GM23338 (cell line): ENCODE measurements at regions not wholly inside any gene's neighbourhood (a gene's known extent, or its start where the extent isn't known, plus 50 kb on each side); places are given as distances from the start of the nearest gene placed in this dataset.

Experiments used
- ATAC-seq: fragments of 200-7000 bp; cut with Tn5 transposase; 3 replicates; pipeline ENCODE4 v1.9.1; 2020
- DNase-seq: peaks from one replicate; pipeline ENCODE4 v3.0.0-alpha.2; 2015; ENCODE audit warnings: low spot score
- H2AFZ ChIP-seq: fragments of 200-600 bp; sonication (generic); 2 replicates; pipeline ENCODE4 v1.8.0; 2016; ENCODE audit warnings: antibody characterized with exemption, mild to moderate bottlenecking, moderate library complexity
- H3F3A ChIP-seq: fragments of 200-600 bp; sonication (generic); replicated peaks from 2 replicates; pipeline ENCODE4 v1.8.0; 2017; ENCODE audit warnings: antibody characterized with exemption, mixed run types, low read depth
- H3K27ac ChIP-seq: fragments of 200-600 bp; sonication (generic); 2 replicates; pipeline ENCODE4 v1.6.1; 2016; ENCODE audit warnings: low read depth
- H3K27me3 ChIP-seq: fragments of 200-600 bp; sonication (generic); 2 replicates; pipeline ENCODE4 v1.8.0; 2016; ENCODE audit warnings: mild to moderate bottlenecking, mixed run types, moderate library complexity; ENCODE audit not compliant: insufficient read depth
- H3K36me3 ChIP-seq: fragments of 200-600 bp; sonication (generic); 2 replicates; pipeline ENCODE4 v1.8.0; 2016; ENCODE audit warnings: mild to moderate bottlenecking; ENCODE audit not compliant: insufficient read depth
- H3K4me1 ChIP-seq: fragments of 200-600 bp; sonication (generic); 2 replicates; pipeline ENCODE4 v1.8.0; 2016; ENCODE audit warnings: mild to moderate bottlenecking, moderate library complexity; ENCODE audit not compliant: insufficient read depth
- H3K4me2 ChIP-seq: fragments of 200-600 bp; sonication (generic); 2 replicates; pipeline ENCODE4 v1.7.1; 2017; ENCODE audit warnings: mixed run types
- H3K4me3 ChIP-seq: fragments of 200-600 bp; sonication (generic); 2 replicates; pipeline ENCODE4 v1.6.1; 2016; ENCODE audit warnings: mixed run types
- H3K79me2 ChIP-seq: fragments of 200-600 bp; sonication (generic); replicated peaks from 2 replicates; pipeline ENCODE4 v1.8.0; 2017; ENCODE audit warnings: mild to moderate bottlenecking; ENCODE audit not compliant: insufficient read depth
- H3K9me2 ChIP-seq: fragments of 200-600 bp; sonication (generic); 2 replicates; pipeline ENCODE4 v1.8.0; 2017; ENCODE audit not compliant: insufficient read depth
- H4K20me1 ChIP-seq: fragments of 200-600 bp; sonication (generic); replicated peaks from 2 replicates; pipeline ENCODE4 v1.8.0; 2017; ENCODE audit warnings: mild to moderate bottlenecking; ENCODE audit not compliant: insufficient read depth
- H3K27ac Mint-ChIP-seq: 2 replicates; pipeline ENCODE4 v1.8.0; 2020; ENCODE audit warnings: inconsistent platforms, mild to moderate bottlenecking, moderate library complexity, mixed read lengths
- H3K27me3 Mint-ChIP-seq: 3 replicates; pipeline ENCODE4 v1.8.0; 2022; ENCODE audit warnings: low read depth, mild to moderate bottlenecking, moderate library complexity, mixed read lengths, inconsistent platforms; ENCODE audit not compliant: insufficient read depth, poor library complexity
- H3K36me3 Mint-ChIP-seq: 3 replicates; pipeline ENCODE4 v1.8.0; 2021; ENCODE audit warnings: low read depth, mild to moderate bottlenecking, inconsistent platforms, moderate library complexity, mixed read lengths
- H3K4me1 Mint-ChIP-seq: 3 replicates; pipeline ENCODE4 v1.8.0; 2020; ENCODE audit warnings: mild to moderate bottlenecking, inconsistent platforms, mixed read lengths
- H3K4me3 Mint-ChIP-seq: 3 replicates; pipeline ENCODE4 v1.8.0; 2021; ENCODE audit warnings: moderate library complexity, mild to moderate bottlenecking, inconsistent platforms, mixed read lengths
- H3K9me3 Mint-ChIP-seq: 3 replicates; pipeline ENCODE4 v1.8.0; 2020; ENCODE audit warnings: moderate library complexity, mild to moderate bottlenecking, inconsistent platforms, mixed read lengths
- EZH2phosphoT487 ChIP-seq: fragments of 200-600 bp; sonication (generic); IDR thresholded peaks from one replicate; pipeline ENCODE4 v1.8.1; 2018; ENCODE audit warnings: antibody characterized with exemption; ENCODE audit not compliant: unreplicated experiment
- JUNB ChIP-seq: IDR thresholded peaks from one replicate; pipeline ENCODE4 v1.6.1; 2016; ENCODE audit warnings: antibody characterized with exemption; ENCODE audit not compliant: unreplicated experiment
- NANOG ChIP-seq: IDR thresholded peaks from 2 replicates; pipeline ENCODE4 v1.6.1; 2016; ENCODE audit warnings: antibody characterized with exemption, borderline replicate concordance
- POLR2AphosphoS5 ChIP-seq: IDR thresholded peaks from 2 replicates; pipeline ENCODE4 v1.6.1; 2016; ENCODE audit warnings: antibody characterized with exemption, low read depth
- STAT1 ChIP-seq: IDR thresholded peaks from one replicate; pipeline ENCODE4 v1.6.1; 2016; ENCODE audit warnings: antibody characterized with exemption; ENCODE audit not compliant: unreplicated experiment
- ZNF114 ChIP-seq: fragments of 250-450 bp; sonication (Bioruptor Pico); IDR thresholded peaks from 2 replicates; pipeline ENCODE4 v1.5.0; 2020; ENCODE audit warnings: mild to moderate bottlenecking, moderate library complexity
- ZNF462 ChIP-seq: fragments of 250-450 bp; sonication (Bioruptor Pico); IDR thresholded peaks from 2 replicates; pipeline ENCODE4 v1.5.0; 2020; ENCODE audit warnings: mild to moderate bottlenecking, moderate library complexity

GRCh38 chr15:96403932-96404331 lies 73.4 kb downstream of the NR2F2 start (continued):
- TF ChIP-seq ZNF462 (CRISPR knock-in tag) (no peak), ZNF114 (CRISPR knock-in tag) (no peak), EZH2phosphoT487 (no peak), POLR2AphosphoS5 (no peak), JUNB (no peak), NANOG (no peak)

GRCh38 chr15:96404560-96404959 lies 74.1 kb downstream of the NR2F2 start:
- Histone ChIP-seq H3K4me3 (no peak overlapping the region), H3F3A (peaks cover 9% of the 10 kb centered on the region; the same call in 1 of the 2 replicates), H3K27me3 (peaks cover 85% of the 10 kb centered on the region), H2AFZ (no peak overlapping the region), H3K9me2 (no peaks in the 10 kb centered on the region), H3K79me2 (no peaks in the 10 kb centered on the region), H3K4me2 (no peak overlapping the region), H3K36me3 (no peaks in the 10 kb centered on the region), H3K4me1 (peaks cover 13% of the 10 kb centered on the region; the same call in 1 of the 2 replicates), H4K20me1 (peaks cover 3% of the 10 kb centered on the region; the same call in 1 of the 2 replicates), H3K27ac (no peak overlapping the region)
- H3K9me3 Mint-ChIP-seq, result peaks cover 3% of the 10 kb centered on the region; the same call in 1 of the 3 replicates
- no peak overlapping the region for H3K4me3 Mint-ChIP-seq
- H3K27me3 Mint-ChIP-seq, result peaks cover 53% of the 10 kb centered on the region
- DNase-seq, result no peak
- peaks cover 9% of the 10 kb centered on the region for H3K4me1 Mint-ChIP-seq
- no peak for ATAC-seq
- no peaks in the 10 kb centered on the region for H3K36me3 Mint-ChIP-seq
- H3K27ac Mint-ChIP-seq, result no peak overlapping the region
- no peak for TF ChIP-seq ZNF462 (CRISPR knock-in tag)
- no peak for TF ChIP-seq POLR2AphosphoS5
- TF ChIP-seq EZH2phosphoT487, result no peak
- no peak for TF ChIP-seq STAT1
